H1 (cell line): ENCODE measurements at regions not wholly inside any gene's neighbourhood (a gene's known extent, or its start where the extent isn't known, plus 50 kb on each side); places are given as distances from the start of the nearest gene placed in this dataset.

Source experiments
- CTCF ChIA-PET: fragments of 300-600 bp; sonication (Branson Sonifier 250); formaldehyde crosslinking; loops from one replicate; lab custom pipeline; 2021; ENCODE audit not compliant: partially characterized antibody; lab: Charles Lee
- POLR2A ChIA-PET: fragments of 300-600 bp; sonication (Branson Sonifier 250); formaldehyde crosslinking; loops from one replicate; lab custom pipeline; 2021; ENCODE audit warnings: inconsistent platforms; ENCODE audit not compliant: partially characterized antibody; lab: Charles Lee
- DNase-seq, 2 experiments: peaks; one replicate each; pipeline versions ENCODE4 v3.0.0 to v3.0.0-alpha.2; 2010 to 2022; ENCODE audit warnings: low spot score in 2 of 2, low read depth in 1 of 2, mixed read lengths in 1 of 2
- FAIRE-seq: peaks from 2 replicates; lab custom pipeline; 2011; peaks lifted over from hg19 to GRCh38; lab: Jason Lieb, UNC
- H2AFZ ChIP-seq: 2 replicates; pipeline ENCODE4 v1.8.1; 2012; ENCODE audit warnings: low read length, inconsistent platforms
- H2AK5ac ChIP-seq: 2 replicates; pipeline ENCODE4 v1.6.1; 2013; ENCODE audit warnings: low read depth, low read length
- H2BK120ac ChIP-seq: replicated peaks from 2 replicates; pipeline ENCODE3; 2013; ENCODE audit warnings: low read depth, low read length, inconsistent platforms
- H2BK12ac ChIP-seq: 2 replicates; pipeline ENCODE4 v1.6.1; 2013; ENCODE audit warnings: low read depth, low read length
- H2BK15ac ChIP-seq: 2 replicates; pipeline ENCODE4 v1.6.1; 2013; ENCODE audit warnings: low read length
- H2BK20ac ChIP-seq: 2 replicates; pipeline ENCODE4 v1.6.1; 2013; ENCODE audit warnings: low read length
- H2BK5ac ChIP-seq: 2 replicates; pipeline ENCODE4 v1.6.1; 2013; ENCODE audit warnings: low read depth, low read length
- H3K14ac ChIP-seq: 2 replicates; pipeline ENCODE4 v1.6.1; 2013; ENCODE audit warnings: inconsistent platforms; ENCODE audit not compliant: insufficient read length
- H3K18ac ChIP-seq: 2 replicates; pipeline ENCODE4 v1.6.1; 2013; ENCODE audit warnings: low read length; ENCODE audit errors: extremely low read depth
- H3K23ac ChIP-seq: 2 replicates; pipeline ENCODE4 v1.6.1; 2013; ENCODE audit warnings: inconsistent platforms; ENCODE audit not compliant: insufficient read length
- H3K23me2 ChIP-seq: 2 replicates; pipeline ENCODE4 v1.6.1; 2013; ENCODE audit warnings: low read depth, low read length
- H3K27ac ChIP-seq: 2 replicates; pipeline ENCODE4 v1.6.1; 2011; ENCODE audit warnings: low read depth, low read length, inconsistent platforms
- H3K27me3 ChIP-seq, 4 experiments: replicated peaks in 1 of 4; 1 replicate in 1 of 4; 2 replicates in 3 of 4; pipeline versions ENCODE4 v1.6.1 to v1.8.1; 2011 to 2013; ENCODE audit warnings: low read length in 3 of 4, mild to moderate bottlenecking in 3 of 4, inconsistent platforms in 2 of 4, mixed read lengths in 2 of 4, moderate library complexity in 1 of 4; ENCODE audit not compliant: control insufficient read depth in 3 of 4, insufficient read depth in 3 of 4; ENCODE audit errors: extremely low read depth in 1 of 4
- H3K36me3 ChIP-seq, 4 experiments: 2 replicates each; pipeline versions ENCODE4 v1.6.1 to v1.8.1; 2011 to 2013; ENCODE audit warnings: mild to moderate bottlenecking in 4 of 4, low read length in 3 of 4, moderate library complexity in 2 of 4, control low read depth in 1 of 4, inconsistent platforms in 1 of 4; ENCODE audit not compliant: insufficient read depth in 4 of 4, control insufficient read depth in 2 of 4
- H3K4ac ChIP-seq: replicated peaks from 2 replicates; pipeline ENCODE3; 2013; ENCODE audit warnings: low read length, low read depth, mixed read lengths, inconsistent platforms; ENCODE audit not compliant: insufficient read length
- H3K4me1 ChIP-seq, 4 experiments: replicated peaks in 1 of 4; 1 replicate in 1 of 4; 2 replicates in 3 of 4; pipeline versions ENCODE4 v1.6.1 to v1.8.1; 2011 to 2013; ENCODE audit warnings: low read length in 3 of 4, inconsistent platforms in 2 of 4, mixed read lengths in 1 of 4; ENCODE audit not compliant: insufficient read depth in 4 of 4, control insufficient read depth in 3 of 4
- H3K4me2 ChIP-seq, 2 experiments: 2 replicates each; pipeline versions ENCODE4 v1.6.1 to v1.8.1; 2011 to 2013; ENCODE audit warnings: low read depth in 2 of 2, low read length in 2 of 2, control low read depth in 1 of 2, inconsistent platforms in 1 of 2, mild to moderate bottlenecking in 1 of 2; ENCODE audit not compliant: insufficient read depth in 1 of 2
- H3K4me3 ChIP-seq, 4 experiments: fragments of 200-600, 300-600 bp in 1 of 4; sonication (generic), shearing (Covaris generic), sonication (Bioruptor Twin) in 1 of 4; 2 replicates each; pipeline versions ENCODE4 v1.5.1 to v1.8.1; 2011 to 2016; ENCODE audit warnings: low read length in 4 of 4, low read depth in 3 of 4, control low read depth in 2 of 4, inconsistent platforms in 2 of 4, mild to moderate bottlenecking in 2 of 4, mixed read lengths in 1 of 4, moderate library complexity in 1 of 4; ENCODE audit not compliant: insufficient read depth in 2 of 4; ENCODE audit errors: extremely low read depth in 1 of 4
- H3K56ac ChIP-seq: replicated peaks from 2 replicates; pipeline ENCODE3; 2013; ENCODE audit warnings: low read depth, mild to moderate bottlenecking, mixed read lengths, low read length, inconsistent platforms; ENCODE audit not compliant: insufficient read length
- H3K79me1 ChIP-seq: 2 replicates; pipeline ENCODE4 v1.6.1; 2013; ENCODE audit warnings: low read depth, low read length, control low read depth
- H3K79me2 ChIP-seq, 2 experiments: 2 replicates each; pipeline versions ENCODE4 v1.6.1 to v1.8.1; 2012 to 2013; ENCODE audit warnings: low read length in 2 of 2, mild to moderate bottlenecking in 2 of 2, inconsistent platforms in 1 of 2; ENCODE audit not compliant: insufficient read depth in 2 of 2, control insufficient read depth in 1 of 2
- H3K9ac ChIP-seq, 4 experiments: replicated peaks in 1 of 4; 1 replicate in 1 of 4; 2 replicates in 3 of 4; pipeline versions ENCODE4 v1.6.1 to v1.8.1; 2011 to 2013; ENCODE audit warnings: low read depth in 3 of 4, low read length in 3 of 4, control low read depth in 2 of 4, mild to moderate bottlenecking in 2 of 4, moderate library complexity in 2 of 4, inconsistent platforms in 1 of 4; ENCODE audit errors: extremely low read depth in 1 of 4
- H3K9me3 ChIP-seq, 2 experiments: 2 replicates each; pipeline versions ENCODE4 v1.6.1 to v1.8.1; 2012 to 2013; ENCODE audit warnings: mild to moderate bottlenecking in 2 of 2, moderate library complexity in 2 of 2, control low read depth in 1 of 2, inconsistent platforms in 1 of 2, low read depth in 1 of 2, low read length in 1 of 2, mixed read lengths in 1 of 2; ENCODE audit not compliant: insufficient read depth in 2 of 2
- H4K20me1 ChIP-seq, 2 experiments: replicated peaks in 1 of 2; 2 replicates each; pipeline versions ENCODE3 to v1.8.1; 2011 to 2013; ENCODE audit warnings: inconsistent platforms in 2 of 2, low read length in 2 of 2, mild to moderate bottlenecking in 1 of 2; ENCODE audit not compliant: insufficient read depth in 2 of 2, control insufficient read depth in 1 of 2
- H4K5ac ChIP-seq: 2 replicates; pipeline ENCODE4 v1.6.1; 2013; ENCODE audit warnings: low read length, low read depth, mixed read lengths, inconsistent platforms; ENCODE audit not compliant: insufficient read length
- H4K8ac ChIP-seq: 2 replicates; pipeline ENCODE4 v1.8.0; 2013; ENCODE audit warnings: mild to moderate bottlenecking, moderate library complexity, low read length, inconsistent platforms; ENCODE audit not compliant: insufficient read depth; ENCODE audit errors: extremely low read depth
- H4K91ac ChIP-seq: replicated peaks from 2 replicates; pipeline ENCODE3; 2013; ENCODE audit warnings: low read length, mixed read lengths, inconsistent platforms; ENCODE audit not compliant: insufficient read length
- ASH2L ChIP-seq: fragments of 200-600, 300-600 bp; sonication (generic); IDR thresholded peaks from one replicate; pipeline ENCODE4 v1.7.1; 2017; ENCODE audit warnings: low read length
- CBX5 ChIP-seq: fragments of 300-800, 300-1000 bp; sonication (generic); IDR thresholded peaks from 2 replicates; pipeline ENCODE4 v1.7.1; 2016; ENCODE audit warnings: antibody characterized with exemption, low read length, low read depth
- CEBPB ChIP-seq: IDR thresholded peaks from 2 replicates; pipeline ENCODE4 v1.6.1; 2012; ENCODE audit warnings: low read depth, low read length
- EZH2 ChIP-seq: fragments of 200-600 bp; sonication (generic); IDR thresholded peaks from 2 replicates; pipeline ENCODE4 v1.7.1; 2012; ENCODE audit warnings: low read depth, mild to moderate bottlenecking, moderate library complexity, low read length, inconsistent platforms; ENCODE audit not compliant: severe bottlenecking
- FOSL1 ChIP-seq: IDR thresholded peaks from 2 replicates; pipeline ENCODE4 v1.6.1; 2011; ENCODE audit warnings: mild to moderate bottlenecking, low read depth, low read length, moderate library complexity; ENCODE audit not compliant: insufficient read depth
- KDM5A ChIP-seq: fragments of 200-600 bp; IDR thresholded peaks from 2 replicates; pipeline ENCODE4 v1.7.1; 2012; ENCODE audit warnings: mild to moderate bottlenecking, low read length, inconsistent platforms, mixed read lengths
- POLR2A ChIP-seq, 2 experiments: IDR thresholded peaks; 1 replicate in 1 of 2; 2 replicates in 1 of 2; pipeline ENCODE4 v1.6.1; 2011; ENCODE audit warnings: low read depth in 2 of 2, low read length in 2 of 2, mild to moderate bottlenecking in 2 of 2; ENCODE audit errors: control extremely low read depth in 1 of 2
- RAD21 ChIP-seq, 2 experiments: IDR thresholded peaks in 1 of 2; conservative IDR thresholded peaks in 1 of 2; 2 replicates each; pipeline ENCODE4 v1.6.1; 2011; ENCODE audit warnings: low read depth in 2 of 2, low read length in 2 of 2, improper control_type of control experiment in 1 of 2, inconsistent platforms in 1 of 2, mild to moderate bottlenecking in 1 of 2, moderate library complexity in 1 of 2
- RFX5 ChIP-seq: IDR thresholded peaks from 2 replicates; pipeline ENCODE4 v1.6.1; 2011; ENCODE audit warnings: low read depth, low read length, improper control_type of control experiment, borderline replicate concordance
- RNF2 ChIP-seq: fragments of 200-900, 300-1000 bp; sonication (generic); IDR thresholded peaks from 2 replicates; pipeline ENCODE4 v1.7.1; 2016; ENCODE audit warnings: borderline replicate concordance, low read depth, mild to moderate bottlenecking, antibody characterized with exemption, low read length; ENCODE audit not compliant: poor library complexity, severe bottlenecking; ENCODE audit errors: missing control alignments
- SAP30 ChIP-seq: fragments of 300-600 bp; sonication (generic); IDR thresholded peaks from 2 replicates; pipeline ENCODE4 v1.7.1; 2012; ENCODE audit warnings: low read length, moderate library complexity, mild to moderate bottlenecking, inconsistent platforms; ENCODE audit not compliant: insufficient read depth, insufficient replicate concordance
- SIN3A ChIP-seq, 2 experiments: IDR thresholded peaks in 1 of 2; conservative IDR thresholded peaks in 1 of 2; 2 replicates each; pipeline ENCODE4 v1.6.1; 2011 to 2012; ENCODE audit warnings: low read length in 2 of 2, improper control_type of control experiment in 1 of 2, low read depth in 1 of 2, mild to moderate bottlenecking in 1 of 2
- SP4 ChIP-seq: IDR thresholded peaks from 2 replicates; pipeline ENCODE4 v1.6.1; 2012; ENCODE audit warnings: low read length, inconsistent platforms
- TCF12 ChIP-seq: IDR thresholded peaks from 2 replicates; pipeline ENCODE4 v1.6.1; 2011; ENCODE audit warnings: low read depth, mild to moderate bottlenecking, low read length
- ZNF274 ChIP-seq: IDR thresholded peaks from 2 replicates; pipeline ENCODE4 v1.7.0; 2012; ENCODE audit warnings: low read length, borderline replicate concordance; ENCODE audit errors: extremely low read depth
- WGBS, 2 experiments: shearing (Covaris generic) in 1 of 2; methylation state at CpG; one replicate each; pipeline versions ENCODE4 v1.1.6 to v1.1.7; 2013 to 2015; ENCODE audit warnings: low lambda C conversion rate in 2 of 2, mixed read lengths in 2 of 2, inconsistent platforms in 1 of 2, low coverage in 1 of 2, missing lambda C conversion rate in 1 of 2; ENCODE audit not compliant: insufficient replicate concordance in 2 of 2, insufficient coverage in 1 of 2, insufficient read length in 1 of 2; ENCODE audit errors: extremely low coverage in 1 of 2, missing lambda C conversion rate in 1 of 2; 5-methylcytosine and 5-hydroxymethylcytosine counted together

DNA sequence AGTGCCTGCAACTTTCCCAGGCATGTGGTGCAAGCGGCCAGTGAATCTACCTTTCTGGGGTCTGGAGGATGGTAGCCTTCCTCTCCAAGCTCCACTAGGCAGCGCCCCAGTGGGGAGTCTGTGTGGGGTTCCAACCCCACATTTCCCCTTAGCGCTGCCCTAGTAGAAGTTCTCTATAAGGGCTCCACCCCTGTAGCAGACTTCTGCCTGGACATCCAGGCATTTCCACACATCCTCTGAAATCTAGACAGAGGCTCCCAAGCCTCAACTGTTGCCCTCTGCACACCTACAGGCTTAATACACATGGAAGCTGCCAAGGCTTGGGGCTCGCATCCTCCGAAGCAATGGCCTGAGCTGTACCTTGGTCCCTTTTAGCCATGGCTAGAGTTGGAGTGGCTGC lies 321.6 kb downstream of the TFAP2A start:
- CTCF ChIA-PET = interaction anchor here (1.2 kb wide), 1 partner anchor 62 kb away, joined by 3 read pairs; no protein-coding TSS in a partner anchor
- no peak overlapping the region for H3K23ac ChIP-seq
- no peaks in the 10 kb centered on the region for H3K79me2 ChIP-seq
- H3K14ac ChIP-seq = no peak overlapping the region
- no peak overlapping the region for H4K8ac ChIP-seq
- H3K18ac ChIP-seq = no peak overlapping the region
- H2BK5ac ChIP-seq = no peak overlapping the region
- H2BK120ac ChIP-seq = no peak overlapping the region
- H3K27me3 ChIP-seq = no peaks in the 10 kb centered on the region
- POLR2A ChIA-PET = no interaction called here
- 89% methylated on average over 5 of the region's 5 CpGs; no CpG with 5 or more reads in 1 of the 2 experiments for WGBS, 2 experiments
- H2AK5ac ChIP-seq = no peak overlapping the region
- DNase-seq (no peak), FAIRE-seq (no peak)
- no peaks in the 10 kb centered on the region for H3K36me3 ChIP-seq
- no peak overlapping the region for H3K56ac ChIP-seq
- H4K91ac ChIP-seq = no peak overlapping the region
- no peak overlapping the region for H2BK20ac ChIP-seq
- no peak overlapping the region for H3K4me3 ChIP-seq
- H3K4me1 ChIP-seq = no peaks in the 10 kb centered on the region
- no peak overlapping the region for H4K5ac ChIP-seq
- no peak overlapping the region for H2BK15ac ChIP-seq
- H2AFZ ChIP-seq = no peak overlapping the region
- no peak overlapping the region for H3K4ac ChIP-seq
- H3K9ac ChIP-seq = no peak overlapping the region
- no peaks in the 10 kb centered on the region for H3K23me2 ChIP-seq
- no peaks in the 10 kb centered on the region for H3K79me1 ChIP-seq
- H2BK12ac ChIP-seq = no peak overlapping the region
- H4K20me1 ChIP-seq = no peaks in the 10 kb centered on the region
- H3K9me3 ChIP-seq = peaks cover 15 to 17% of the 10 kb centered on the region in 2 experiments; a peak in 3 of 4 replicates
- no peak overlapping the region for H3K27ac ChIP-seq
- no peak overlapping the region for H3K4me2 ChIP-seq
- TF ChIP-seq RAD21 (IDR thresholded peaks at IDR 0.05 in 1 of 2, conservative IDR thresholded peaks at IDR 0.05 in 1 of 2; ENCODE audit: low read depth in 2 of 2, low read length in 2 of 2) = no peak
- TF ChIP-seq EZH2 = no peak
- no peak for TF ChIP-seq SAP30
- no peak for TF ChIP-seq SIN3A (conservative IDR thresholded peaks at IDR 0.05 in 1 of 2, IDR thresholded peaks at IDR 0.05 in 1 of 2; ENCODE audit: low read depth in 1 of 2, low read length in 2 of 2)
- TF ChIP-seq CEBPB = no peak
- no peak for TF ChIP-seq POLR2A (IDR thresholded peaks at IDR 0.05; ENCODE audit: control extremely low read depth in 1 of 2, low read depth in 2 of 2, low read length in 2 of 2)
- no peak for TF ChIP-seq TCF12
- no peak for TF ChIP-seq SP4
- no peak for TF ChIP-seq RFX5
- no peak for TF ChIP-seq ZNF274
- TF ChIP-seq CBX5 = no peak
- no peak for TF ChIP-seq ASH2L
- TF ChIP-seq KDM5A = no peak
- no peak for TF ChIP-seq FOSL1
- no peak for TF ChIP-seq RNF2
